Suprapubic skin (tissue), 4 donors: ENCODE measurements at regions not wholly inside any gene's neighbourhood (a gene's known extent, or its start where the extent isn't known, plus 50 kb on each side); places are given as distances from the start of the nearest gene placed in this dataset.

Source experiments
- DNase-seq, 2 donors: peaks; one replicate each; pipeline ENCODE4 v3.0.0-alpha.2; 2019; ENCODE audit warnings: low spot score in 2 of 2
- H3K27ac ChIP-seq: fragments of 200-600 bp; sonication (generic); one replicate; pipeline ENCODE4 v1.5.1; 2019
- H3K27me3 ChIP-seq: fragments of 200-600 bp; sonication (generic); one replicate; pipeline ENCODE4 v1.5.1; 2019
- H3K36me3 ChIP-seq: fragments of 200-600 bp; sonication (generic); one replicate; pipeline ENCODE4 v1.5.1; 2019
- H3K4me1 ChIP-seq: fragments of 200-600 bp; sonication (generic); one replicate; pipeline ENCODE4 v1.5.1; 2019
- H3K4me3 ChIP-seq: fragments of 200-600 bp; sonication (generic); one replicate; pipeline ENCODE4 v1.5.1; 2019; ENCODE audit warnings: mild to moderate bottlenecking
- H3K9me3 ChIP-seq: fragments of 200-600 bp; sonication (generic); one replicate; pipeline ENCODE4 v1.5.1; 2019
- CTCF ChIP-seq, 2 donors: fragments of 200-600 bp in 1 of 2; fragments of 450-650 bp in 1 of 2; sonication (generic) in 1 of 2; IDR thresholded peaks; one replicate each; pipeline ENCODE4 v1.5.1; 2016 to 2019; ENCODE audit warnings: antibody characterized with exemption in 2 of 2, mild to moderate bottlenecking in 1 of 2, moderate library complexity in 1 of 2
- EP300 ChIP-seq: sonication (generic); formaldehyde crosslinking; IDR thresholded peaks from one replicate; pipeline ENCODE4 v1.6.1; 2017; ENCODE audit warnings: antibody characterized with exemption
- POLR2A ChIP-seq, 2 donors: fragments of 450-650 bp; IDR thresholded peaks; one replicate each; pipeline ENCODE4 v1.6.1; 2017; ENCODE audit warnings: antibody characterized with exemption in 2 of 2, mild to moderate bottlenecking in 2 of 2, moderate library complexity in 2 of 2
- POLR2AphosphoS5 ChIP-seq, 3 donors: sonication (generic); formaldehyde crosslinking; IDR thresholded peaks; one replicate each; pipeline ENCODE4 v1.6.1; 2017; ENCODE audit warnings: antibody characterized with exemption in 3 of 3
- WGBS: methylation state at CpG from one replicate; pipeline ENCODE4 v1.1.5; 2018; 5-methylcytosine and 5-hydroxymethylcytosine counted together

- DNase-seq = no peak
- H3K36me3 ChIP-seq = no peaks in the 10 kb centered on the region
- TF ChIP-seq CTCF (IDR thresholded peaks at IDR 0.05) = no peak
- TF ChIP-seq POLR2AphosphoS5 (IDR thresholded peaks at IDR 0.05) = no peak
- TF ChIP-seq POLR2A (IDR thresholded peaks at IDR 0.05) = no peak
- no peak for TF ChIP-seq EP300
- peak overlapping the region; percentile 85 for H3K27ac ChIP-seq
- no peak overlapping the region for H3K4me3 ChIP-seq
- WGBS = 77% methylated on average over 14 of the region's 15 CpGs
- peaks cover 14% of the 10 kb centered on the region for H3K4me1 ChIP-seq
- H3K27me3 ChIP-seq = no peaks in the 10 kb centered on the region
- H3K9me3 ChIP-seq = no peaks in the 10 kb centered on the region
Measured at GRCh38 chr2:236887953-236888793, 197.5 kb upstream of the COPS8 start.

- Histone ChIP-seq H3K4me1 (peaks cover 14% of the 10 kb centered on the region), H3K27me3 (no peaks in the 10 kb centered on the region), H3K27ac (peak overlapping the region; percentile 85), H3K36me3 (no peaks in the 10 kb centered on the region), H3K9me3 (no peaks in the 10 kb centered on the region), H3K4me3 (no peak overlapping the region)
- no peak for TF ChIP-seq POLR2A (IDR thresholded peaks at IDR 0.05)
- no peak for TF ChIP-seq POLR2AphosphoS5 (IDR thresholded peaks at IDR 0.05)
- TF ChIP-seq EP300 = no peak
- no peak for TF ChIP-seq CTCF (IDR thresholded peaks at IDR 0.05)
- DNase-seq = no peak
- 74% methylated on average over 23 of the region's 24 CpGs for WGBS
Measured at GRCh38 chr2:236888794-236889780, 196.6 kb upstream of the COPS8 start.

GRCh38 chr2:236889791-236890704 is 195.6 kb upstream of the COPS8 start:
- no peaks in the 10 kb centered on the region for H3K9me3 ChIP-seq
- H3K4me1 ChIP-seq = peaks cover 14% of the 10 kb centered on the region
- 88% methylated on average over 22 of the region's 22 CpGs for WGBS
- H3K36me3 ChIP-seq = no peaks in the 10 kb centered on the region
- no peak overlapping the region for H3K27ac ChIP-seq
- no peaks in the 10 kb centered on the region for H3K27me3 ChIP-seq
- no peak for DNase-seq
- H3K4me3 ChIP-seq = no peak overlapping the region
- TF ChIP-seq EP300 (no peak), POLR2AphosphoS5 (IDR thresholded peaks at IDR 0.05) (no peak), CTCF (IDR thresholded peaks at IDR 0.05) (no peak), POLR2A (IDR thresholded peaks at IDR 0.05) (no peak)

- no peak overlapping the region for H3K27ac ChIP-seq
- TF ChIP-seq CTCF (IDR thresholded peaks at IDR 0.05) (no peak), POLR2AphosphoS5 (IDR thresholded peaks at IDR 0.05) (no peak), EP300 (no peak), POLR2A (IDR thresholded peaks at IDR 0.05) (no peak)
- no peaks in the 10 kb centered on the region for H3K36me3 ChIP-seq
- H3K9me3 ChIP-seq = no peaks in the 10 kb centered on the region
- WGBS = 69% methylated on average over 7 of the region's 7 CpGs
- H3K4me3 ChIP-seq = no peak overlapping the region
- no peak for DNase-seq
- H3K27me3 ChIP-seq = no peaks in the 10 kb centered on the region
- H3K4me1 ChIP-seq = peaks cover 11% of the 10 kb centered on the region
Measured at GRCh38 chr2:236892721-236893120, 193.0 kb upstream of the COPS8 start.
